Stimulated activated CD8-positive, alpha-beta memory T cell treated with anti-CD3 and anti-CD28 coated beads, Interleukin-4, amount 100 ng/mL, for 48 hours (primary cell): ENCODE measurements at regions not wholly inside any gene's neighbourhood (a gene's known extent, or its start where the extent isn't known, plus 50 kb on each side); places are given as distances from the start of the nearest gene placed in this dataset.
A peak's percentile ranks its signal among the peaks of the same experiment; 100 is the strongest.
"Not testable (repeated sequence)": the region's sequence is repeated elsewhere in the genome, so short reads cannot be mapped to it uniquely, and the experiment has no call there.

ENCODE experiments used
- DNase-seq: peaks from one replicate; pipeline ENCODE4 v3.0.0-alpha.2; 2020

GRCh38 chr10:60613434-60613833, 164.8 kb upstream of the CDK1 start:
- DNase-seq, result no peak

GRCh38 chr10:60611291-60611747, 167.0 kb upstream of the CDK1 start:
- peak; percentile 26 for DNase-seq

DNA sequence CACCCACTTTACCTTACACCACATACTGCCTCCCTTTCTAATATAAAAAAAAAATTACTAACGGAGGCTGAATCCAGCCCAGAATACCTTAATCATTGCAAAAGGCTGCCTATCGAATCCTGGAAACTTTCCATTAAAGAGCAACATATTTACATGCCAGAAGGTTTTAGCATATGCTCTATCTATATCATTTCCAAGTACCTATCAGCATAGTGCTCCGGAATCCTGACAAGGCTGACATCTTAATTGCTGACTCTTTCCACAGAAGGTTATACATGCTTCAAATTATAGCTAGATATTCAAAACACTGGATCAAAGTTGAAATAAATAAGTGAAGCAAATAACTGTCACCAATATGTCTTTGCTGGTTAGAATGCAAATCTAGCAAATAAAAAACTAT, 170.9 kb upstream of the CDK1 start:
- no peak for DNase-seq

GRCh38 chr10:60606343-60607080, 171.8 kb upstream of the CDK1 start:
- DNase-seq, result no peak

DNA sequence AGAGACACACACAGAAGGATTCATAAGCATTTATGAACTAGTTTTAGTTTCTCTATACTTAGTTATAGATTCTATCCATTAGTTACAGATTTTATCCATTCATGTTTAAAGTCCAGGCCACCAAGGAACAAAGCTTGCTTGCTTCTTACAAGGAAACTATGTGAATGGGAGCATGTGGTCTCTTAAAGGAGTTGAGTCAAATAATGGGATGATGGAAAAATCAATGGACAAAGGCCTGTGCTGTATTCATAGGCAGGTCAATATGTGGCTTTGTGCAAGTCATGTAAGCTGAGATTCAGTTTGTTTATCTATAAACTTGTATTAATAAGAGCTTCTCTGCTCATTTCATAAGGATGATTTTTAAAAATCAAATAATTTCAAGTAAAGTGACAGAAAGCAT, 172.8 kb upstream of the CDK1 start:
- DNase-seq, result no peak

GRCh38 chr10:60604342-60604741, 173.9 kb upstream of the CDK1 start:
- no peak for DNase-seq

DNA sequence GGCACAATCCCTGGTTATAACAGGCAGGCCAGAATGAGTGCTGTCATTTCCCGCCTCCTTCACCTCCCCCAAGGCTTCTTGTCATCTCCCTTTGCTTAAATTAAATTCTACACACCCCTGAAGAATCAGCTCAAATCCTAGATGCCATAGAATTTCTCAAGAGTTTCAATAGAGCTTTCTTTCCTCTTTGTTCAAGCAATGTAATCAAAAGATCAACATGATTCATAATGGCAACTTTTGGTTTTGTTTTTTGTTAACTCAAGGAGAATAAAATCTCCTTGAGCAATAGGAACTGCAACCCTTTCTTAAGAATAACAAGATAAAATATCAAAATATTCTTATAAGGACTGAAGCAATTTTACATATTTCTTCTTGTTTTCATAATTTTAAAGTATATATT, 180.8 kb upstream of the CDK1 start:
- DNase-seq, result no peak

DNA sequence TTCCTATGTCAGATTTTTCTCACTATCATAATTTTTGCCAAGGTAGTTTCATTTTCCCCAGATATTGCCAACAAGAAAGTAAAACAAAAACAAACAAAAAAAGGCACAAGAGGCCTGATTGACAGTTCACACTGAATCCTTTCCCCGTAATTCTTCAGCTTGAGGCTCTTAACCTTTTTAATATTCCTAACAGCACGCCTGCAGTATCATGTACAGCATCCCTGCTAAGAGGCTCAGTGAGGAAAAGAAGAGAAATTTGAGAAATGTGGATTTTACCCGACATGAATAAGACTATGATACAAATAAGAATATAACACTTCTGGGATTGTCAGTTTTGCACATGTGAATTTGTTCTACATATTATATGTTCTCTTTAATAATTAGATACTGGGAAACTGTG, 182.4 kb upstream of the CDK1 start:
- no peak for DNase-seq

DNA sequence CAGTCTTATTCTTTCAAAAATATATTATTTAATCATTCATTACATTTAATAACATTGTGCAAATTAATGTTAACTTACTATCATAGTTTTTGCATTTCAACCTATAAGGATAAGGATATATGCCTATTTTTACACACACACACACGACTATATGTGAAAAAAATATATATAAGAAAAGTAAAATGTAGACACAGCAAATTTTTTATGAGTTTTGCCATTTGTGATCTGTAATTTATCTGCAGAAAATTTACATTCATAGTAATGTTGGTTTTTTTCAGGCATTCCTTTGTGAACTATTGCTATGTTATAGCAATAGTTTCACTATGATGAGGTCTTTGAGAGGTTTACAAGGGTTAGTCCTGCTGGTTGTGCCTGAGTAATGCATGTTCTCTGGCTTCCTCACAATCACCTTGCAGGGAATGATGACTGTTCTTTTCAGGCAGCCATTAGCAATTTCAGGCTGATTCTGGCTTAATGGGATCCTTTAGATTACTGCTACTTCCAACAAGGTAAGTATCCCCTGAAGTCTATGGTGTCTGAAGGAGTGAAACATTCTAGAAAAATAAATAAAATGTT, 183.7 kb upstream of the CDK1 start:
- DNase-seq, result no peak

GRCh38 chr10:60591119-60591518, 187.2 kb upstream of the CDK1 start:
- DNase-seq, result no peak

DNA sequence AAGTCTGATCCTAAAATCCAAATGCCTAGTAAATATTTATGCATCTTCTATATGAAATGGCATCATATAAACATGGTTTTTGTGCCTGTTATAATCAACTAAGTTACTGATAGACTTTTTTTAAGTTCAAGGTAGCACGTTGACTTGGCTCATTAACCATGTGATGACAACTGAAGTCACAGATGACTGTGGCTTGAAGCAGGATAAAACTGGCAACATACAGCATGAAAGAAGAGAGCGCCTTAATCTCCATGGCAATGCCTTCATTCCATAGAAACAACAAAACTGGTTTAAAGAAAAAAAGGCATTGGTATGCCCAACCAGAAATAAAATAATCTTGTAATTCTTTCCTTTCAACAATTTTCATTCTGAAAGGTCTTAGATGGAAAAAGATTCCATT, 188.9 kb upstream of the CDK1 start:
- no peak for DNase-seq

GRCh38 chr10:60581782-60582181, 192.1 kb upstream of the ANK3 start:
- not testable (repeated sequence) for DNase-seq

- no peak for DNase-seq
Observed at GRCh38 chr10:60578217-60578616, 188.5 kb upstream of the ANK3 start.

- no peak for DNase-seq
Observed at GRCh38 chr10:60576130-60577069, 186.7 kb upstream of the ANK3 start.

- DNase-seq, result no peak
Observed at GRCh38 chr10:60575105-60575504, 185.4 kb upstream of the ANK3 start.

GRCh38 chr10:60574388-60574787, 184.7 kb upstream of the ANK3 start:
- no peak for DNase-seq

- DNase-seq, result peak; percentile 54
Observed at GRCh38 chr10:60573336-60573735, 183.7 kb upstream of the ANK3 start.

DNA sequence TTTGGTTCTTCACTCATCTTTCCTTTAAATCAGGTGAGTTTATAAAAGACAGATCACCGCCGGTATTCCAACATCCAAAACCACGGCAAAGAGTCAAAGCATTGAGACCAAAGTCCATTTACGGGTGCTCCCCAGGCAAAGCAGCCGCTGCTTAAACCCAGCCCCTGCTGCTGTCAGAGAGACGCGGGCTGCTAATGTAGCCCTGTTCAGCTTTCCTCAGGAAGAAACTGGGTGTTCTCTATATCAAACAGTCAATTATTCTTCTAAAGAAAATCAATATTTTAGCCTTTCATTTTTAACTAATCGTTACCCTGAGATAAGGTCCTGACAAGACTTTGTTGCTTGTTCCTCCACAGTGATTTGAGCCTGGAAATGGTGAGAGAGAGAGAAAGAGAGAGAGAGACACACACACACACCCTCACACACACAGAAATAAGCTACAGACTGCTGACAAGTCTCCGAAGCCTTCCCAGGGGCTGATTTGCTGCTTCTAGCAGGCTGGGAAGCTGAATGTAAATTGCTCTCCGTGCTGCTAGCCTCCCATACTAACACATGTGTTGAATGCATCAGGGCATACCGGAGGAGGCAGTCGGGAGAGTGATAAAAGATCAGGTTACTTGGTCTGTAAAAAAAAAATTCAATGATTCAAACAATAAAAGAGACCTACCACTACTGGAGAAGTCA, 183.0 kb upstream of the ANK3 start:
- peak; percentile 38 for DNase-seq

- DNase-seq, result no peak
Observed at GRCh38 chr10:60570896-60571295, 181.2 kb upstream of the ANK3 start.

- DNase-seq, result no peak
Observed at GRCh38 chr10:60570272-60570865, 180.7 kb upstream of the ANK3 start.

DNA sequence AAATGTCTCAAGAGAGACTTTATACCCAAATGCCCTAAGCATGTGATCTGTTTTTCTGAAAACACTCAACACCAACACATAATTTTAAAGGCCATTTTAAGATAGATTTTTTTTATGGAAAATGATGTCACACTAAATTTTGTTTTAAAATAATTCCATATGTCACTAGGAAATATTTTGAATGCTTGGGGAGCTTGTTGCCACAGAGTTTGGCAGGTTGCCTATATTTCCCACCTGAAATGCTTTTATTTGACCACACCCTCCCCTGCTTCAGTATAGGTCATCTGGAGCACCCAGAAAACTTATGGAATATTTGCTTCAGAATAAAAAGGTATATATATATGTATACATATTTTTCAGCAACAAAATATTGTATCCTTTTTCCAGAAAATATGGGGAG, 180.0 kb upstream of the ANK3 start:
- no peak for DNase-seq

- no peak for DNase-seq
Observed at GRCh38 chr10:60566096-60566495, 176.4 kb upstream of the ANK3 start.

GRCh38 chr10:60565492-60565891, 175.8 kb upstream of the ANK3 start:
- no peak for DNase-seq
